Stomach (tissue), 4 donors: ENCODE measurements at regions not wholly inside any gene's neighbourhood (a gene's known extent, or its start where the extent isn't known, plus 50 kb on each side); places are given as distances from the start of the nearest gene placed in this dataset.

ENCODE experiments used
- CTCF ChIP-seq, 7 experiments: fragments of 450-650 bp in 4 of 7; fragments of 200-600 bp in 3 of 7; sonication (generic) in 3 of 7; IDR thresholded peaks; one replicate each; pipeline ENCODE4 v1.5.1; 2016 to 2019; ENCODE audit warnings: antibody characterized with exemption in 7 of 7, control low read depth in 2 of 7, mild to moderate bottlenecking in 1 of 7
- POLR2A ChIP-seq, 4 donors: fragments of 450-650 bp; IDR thresholded peaks; one replicate each; pipeline ENCODE4 v1.6.1; 2016; ENCODE audit warnings: antibody characterized with exemption in 4 of 4, control low read depth in 2 of 4, mild to moderate bottlenecking in 1 of 4, moderate library complexity in 1 of 4
- POLR2AphosphoS5 ChIP-seq, 3 donors: sonication (generic); formaldehyde crosslinking; IDR thresholded peaks; one replicate each; pipeline ENCODE4 v1.6.1; 2016; ENCODE audit warnings: antibody characterized with exemption in 3 of 3

- no peak for TF ChIP-seq CTCF (IDR thresholded peaks at IDR 0.05)
- TF ChIP-seq POLR2A (IDR thresholded peaks at IDR 0.05) = no peak
- TF ChIP-seq POLR2AphosphoS5 (IDR thresholded peaks at IDR 0.05) = no peak
These were observed 93.5 kb upstream of the DKK2 start for GRCh38 chr4:107129611-107130010.
